ENCODE measurements at regions not wholly inside any gene's neighbourhood (a gene's known extent, or its start where the extent isn't known, plus 50 kb on each side); places are given as distances from the start of the nearest gene placed in this dataset.

DNA sequence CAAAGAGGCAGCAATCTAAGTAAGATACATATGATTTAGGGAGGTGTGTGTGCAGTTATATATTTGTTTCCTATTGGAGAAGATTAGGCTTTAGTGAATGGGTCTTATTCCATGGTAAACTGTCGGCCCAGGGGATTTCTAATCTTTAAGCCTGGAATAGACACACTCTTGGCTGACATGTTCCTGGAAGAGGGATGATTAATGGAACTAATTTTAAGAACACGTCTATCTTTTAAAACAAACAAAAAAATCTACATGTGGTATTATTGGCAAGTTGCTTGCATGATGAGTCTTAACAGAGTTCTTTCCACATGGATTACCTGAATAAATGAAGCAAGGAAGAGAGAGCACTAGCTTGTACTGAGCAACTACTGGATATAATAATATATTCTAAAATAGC, 114.2 kb upstream of the NT5C1B start:
- ATAC-seq (peak in 3 of 4 donors; percentile 45 to 61 (median 49)), DNase-seq (no peak)
- intact Hi-C loops (cut with DNase I), result no loop called here
- no peaks in the 10 kb centered on the region for H3K36me3 ChIP-seq
- H3K9me3 ChIP-seq, result no peaks in the 10 kb centered on the region
- H3K4me1 ChIP-seq, result peaks cover 0 to 23% (median 0%) of the 10 kb centered on the region in 12 donors
- no peaks in the 10 kb centered on the region for H3K27me3 ChIP-seq
- H3K27ac ChIP-seq, result no peak overlapping the region
- TF ChIP-seq, protein P1, sequence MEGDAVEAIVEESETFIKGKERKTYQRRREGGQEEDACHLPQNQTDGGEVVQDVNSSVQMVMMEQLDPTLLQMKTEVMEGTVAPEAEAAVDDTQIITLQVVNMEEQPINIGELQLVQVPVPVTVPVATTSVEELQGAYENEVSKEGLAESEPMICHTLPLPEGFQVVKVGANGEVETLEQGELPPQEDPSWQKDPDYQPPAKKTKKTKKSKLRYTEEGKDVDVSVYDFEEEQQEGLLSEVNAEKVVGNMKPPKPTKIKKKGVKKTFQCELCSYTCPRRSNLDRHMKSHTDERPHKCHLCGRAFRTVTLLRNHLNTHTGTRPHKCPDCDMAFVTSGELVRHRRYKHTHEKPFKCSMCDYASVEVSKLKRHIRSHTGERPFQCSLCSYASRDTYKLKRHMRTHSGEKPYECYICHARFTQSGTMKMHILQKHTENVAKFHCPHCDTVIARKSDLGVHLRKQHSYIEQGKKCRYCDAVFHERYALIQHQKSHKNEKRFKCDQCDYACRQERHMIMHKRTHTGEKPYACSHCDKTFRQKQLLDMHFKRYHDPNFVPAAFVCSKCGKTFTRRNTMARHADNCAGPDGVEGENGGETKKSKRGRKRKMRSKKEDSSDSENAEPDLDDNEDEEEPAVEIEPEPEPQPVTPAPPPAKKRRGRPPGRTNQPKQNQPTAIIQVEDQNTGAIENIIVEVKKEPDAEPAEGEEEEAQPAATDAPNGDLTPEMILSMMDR (IDR thresholded peaks at IDR 0.05), result no peak
- TF ChIP-seq POLR2A (IDR thresholded peaks at IDR 0.05), result no peak
- H3K4me3 ChIP-seq, result no peak overlapping the region
- WGBS, 4 donors, result 13 to 33% (median 26%) methylated on average over 2 of the region's 2 CpGs

DNA sequence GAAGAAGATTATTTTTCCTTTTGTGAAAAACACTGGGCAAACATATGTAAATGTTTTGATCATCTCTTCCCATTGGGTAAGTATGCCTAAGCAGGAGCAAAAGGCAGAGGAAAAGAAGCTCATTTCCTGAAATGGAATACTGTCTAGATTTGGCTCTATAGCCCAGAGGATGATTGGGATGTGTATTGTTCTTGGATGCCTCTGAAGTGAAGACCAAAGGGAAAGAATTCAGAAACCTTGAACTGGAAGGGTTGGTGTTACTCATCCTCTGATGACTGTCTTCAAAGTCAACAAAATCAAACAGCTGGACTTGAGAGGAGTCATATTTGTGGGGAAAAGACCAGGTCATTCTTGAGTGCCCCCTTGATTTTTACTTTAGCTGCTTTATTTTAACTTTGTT, 112.6 kb upstream of the NT5C1B start:
- TF ChIP-seq, protein P1 (IDR thresholded peaks at IDR 0.05), result no peak
- no peak for TF ChIP-seq POLR2A (IDR thresholded peaks at IDR 0.05)
- Histone ChIP-seq H3K4me1 (peaks cover 0 to 23% (median 0%) of the 10 kb centered on the region in 12 donors), H3K36me3 (no peaks in the 10 kb centered on the region), H3K27me3 (no peaks in the 10 kb centered on the region), H3K27ac (no peak overlapping the region), H3K4me3 (no peak overlapping the region), H3K9me3 (no peaks in the 10 kb centered on the region)
- intact Hi-C loops (cut with DNase I), result no loop called here
- ATAC-seq (peak in 1 of 4 donors; percentile 43), DNase-seq (no peak)

- H3K9me3 ChIP-seq, result no peaks in the 10 kb centered on the region
- no peaks in the 10 kb centered on the region for H3K27me3 ChIP-seq
- H3K4me3 ChIP-seq, result no peak overlapping the region
- no peaks in the 10 kb centered on the region for H3K36me3 ChIP-seq
- TF ChIP-seq, protein P1 (IDR thresholded peaks at IDR 0.05), result no peak
- no peak for TF ChIP-seq POLR2A (IDR thresholded peaks at IDR 0.05)
- DNase-seq, result no peak
- no peak for ATAC-seq
- intact Hi-C loops (cut with DNase I), result no loop called here
- 41 to 58% (median 54%) methylated on average over 2 of the region's 2 CpGs for WGBS, 4 donors
- no peak overlapping the region for H3K27ac ChIP-seq
- H3K4me1 ChIP-seq, result peaks cover 0 to 23% (median 0%) of the 10 kb centered on the region in 12 donors
Measured at GRCh38 chr2:18701546-18701945, 112.2 kb upstream of the NT5C1B start.

- no peaks in the 10 kb centered on the region for H3K36me3 ChIP-seq
- TF ChIP-seq POLR2A (IDR thresholded peaks at IDR 0.05), result no peak
- TF ChIP-seq, protein P1 (IDR thresholded peaks at IDR 0.05), result no peak
Measured at GRCh38 chr2:18690342-18690741, 101.0 kb upstream of the NT5C1B start.

More at GRCh38 chr2:18690342-18690741, 101.0 kb upstream of the NT5C1B start:
- DNase-seq (no peak), ATAC-seq (no peak)
- Histone ChIP-seq H3K4me3 (no peak overlapping the region), H3K27ac (no peak overlapping the region), H3K9me3 (no peaks in the 10 kb centered on the region), H3K4me1 (peaks cover 0 to 8% (median 0%) of the 10 kb centered on the region in 12 donors), H3K27me3 (no peaks in the 10 kb centered on the region)
- intact Hi-C loops (cut with DNase I), result no loop called here
- 66 to 82% (median 80%) methylated on average over 6 of the region's 6 CpGs for whole genome bisulfite sequencing, 4 donors

Measured in heart left ventricle (tissue), 16 donors.